Glutamatergic neuron (in vitro differentiated cells): ENCODE measurements at regions not wholly inside any gene's neighbourhood (a gene's known extent, or its start where the extent isn't known, plus 50 kb on each side); places are given as distances from the start of the nearest gene placed in this dataset.

Experiments used
- DNase-seq: peaks from one replicate; pipeline ENCODE4 v3.0.0; 2022
- H3K27ac Mint-ChIP-seq: one replicate; pipeline ENCODE4 v1.8.0; 2020; ENCODE audit warnings: mild to moderate bottlenecking, mixed read lengths, inconsistent platforms; ENCODE audit not compliant: unreplicated experiment
- H3K27me3 Mint-ChIP-seq: one replicate; pipeline ENCODE4 v1.8.0; 2020; ENCODE audit warnings: mild to moderate bottlenecking, moderate library complexity, mixed read lengths, inconsistent platforms; ENCODE audit not compliant: unreplicated experiment
- H3K36me3 Mint-ChIP-seq: one replicate; pipeline ENCODE4 v1.8.0; 2020; ENCODE audit warnings: mild to moderate bottlenecking, mixed read lengths, inconsistent platforms; ENCODE audit not compliant: unreplicated experiment
- H3K4me1 Mint-ChIP-seq: one replicate; pipeline ENCODE4 v1.8.0; 2020; ENCODE audit warnings: mild to moderate bottlenecking, low read depth, mixed read lengths, inconsistent platforms; ENCODE audit not compliant: unreplicated experiment
- H3K4me3 Mint-ChIP-seq: one replicate; pipeline ENCODE4 v1.8.0; 2020; ENCODE audit warnings: mild to moderate bottlenecking, mixed read lengths, inconsistent platforms; ENCODE audit not compliant: unreplicated experiment
- H3K9me3 Mint-ChIP-seq: one replicate; pipeline ENCODE4 v1.8.0; 2020; ENCODE audit warnings: mild to moderate bottlenecking, moderate library complexity, mixed read lengths, inconsistent platforms; ENCODE audit not compliant: unreplicated experiment
- TF ChIP-seq, protein P1 (sequence below): fragments of 200-600 bp; sonication (generic); IDR thresholded peaks from one replicate; pipeline ENCODE4 v1.5.0; 2021; ENCODE audit not compliant: partially characterized antibody, unreplicated experiment

DNA sequence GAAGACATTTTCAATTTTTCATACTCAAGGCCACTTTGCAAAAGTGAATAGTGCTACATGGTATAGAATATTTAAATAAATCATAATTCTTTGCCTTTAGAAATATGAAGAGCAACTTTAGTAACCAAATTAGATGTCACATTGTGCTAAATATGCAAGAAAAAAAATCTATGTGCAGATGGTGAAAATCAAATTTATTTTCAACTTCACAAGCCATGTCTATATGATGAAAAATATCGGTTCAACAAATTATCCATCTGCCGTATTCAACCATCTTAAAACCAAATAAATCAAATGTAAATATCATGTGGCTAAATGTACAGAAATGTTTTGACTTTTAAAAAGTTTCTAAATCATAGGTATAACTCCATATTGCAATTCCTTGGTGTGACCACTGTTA lies 398.2 kb downstream of the PABPC4L start:
- no peak overlapping the region for H3K27ac Mint-ChIP-seq
- H3K27me3 Mint-ChIP-seq = peaks cover 2% of the 10 kb centered on the region
- DNase-seq = no peak
- peaks cover 3% of the 10 kb centered on the region for H3K4me1 Mint-ChIP-seq
- H3K4me3 Mint-ChIP-seq = no peak overlapping the region
- TF ChIP-seq, protein P1, sequence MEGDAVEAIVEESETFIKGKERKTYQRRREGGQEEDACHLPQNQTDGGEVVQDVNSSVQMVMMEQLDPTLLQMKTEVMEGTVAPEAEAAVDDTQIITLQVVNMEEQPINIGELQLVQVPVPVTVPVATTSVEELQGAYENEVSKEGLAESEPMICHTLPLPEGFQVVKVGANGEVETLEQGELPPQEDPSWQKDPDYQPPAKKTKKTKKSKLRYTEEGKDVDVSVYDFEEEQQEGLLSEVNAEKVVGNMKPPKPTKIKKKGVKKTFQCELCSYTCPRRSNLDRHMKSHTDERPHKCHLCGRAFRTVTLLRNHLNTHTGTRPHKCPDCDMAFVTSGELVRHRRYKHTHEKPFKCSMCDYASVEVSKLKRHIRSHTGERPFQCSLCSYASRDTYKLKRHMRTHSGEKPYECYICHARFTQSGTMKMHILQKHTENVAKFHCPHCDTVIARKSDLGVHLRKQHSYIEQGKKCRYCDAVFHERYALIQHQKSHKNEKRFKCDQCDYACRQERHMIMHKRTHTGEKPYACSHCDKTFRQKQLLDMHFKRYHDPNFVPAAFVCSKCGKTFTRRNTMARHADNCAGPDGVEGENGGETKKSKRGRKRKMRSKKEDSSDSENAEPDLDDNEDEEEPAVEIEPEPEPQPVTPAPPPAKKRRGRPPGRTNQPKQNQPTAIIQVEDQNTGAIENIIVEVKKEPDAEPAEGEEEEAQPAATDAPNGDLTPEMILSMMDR = no peak
- peaks cover 2% of the 10 kb centered on the region for H3K9me3 Mint-ChIP-seq
- no peaks in the 10 kb centered on the region for H3K36me3 Mint-ChIP-seq

DNA sequence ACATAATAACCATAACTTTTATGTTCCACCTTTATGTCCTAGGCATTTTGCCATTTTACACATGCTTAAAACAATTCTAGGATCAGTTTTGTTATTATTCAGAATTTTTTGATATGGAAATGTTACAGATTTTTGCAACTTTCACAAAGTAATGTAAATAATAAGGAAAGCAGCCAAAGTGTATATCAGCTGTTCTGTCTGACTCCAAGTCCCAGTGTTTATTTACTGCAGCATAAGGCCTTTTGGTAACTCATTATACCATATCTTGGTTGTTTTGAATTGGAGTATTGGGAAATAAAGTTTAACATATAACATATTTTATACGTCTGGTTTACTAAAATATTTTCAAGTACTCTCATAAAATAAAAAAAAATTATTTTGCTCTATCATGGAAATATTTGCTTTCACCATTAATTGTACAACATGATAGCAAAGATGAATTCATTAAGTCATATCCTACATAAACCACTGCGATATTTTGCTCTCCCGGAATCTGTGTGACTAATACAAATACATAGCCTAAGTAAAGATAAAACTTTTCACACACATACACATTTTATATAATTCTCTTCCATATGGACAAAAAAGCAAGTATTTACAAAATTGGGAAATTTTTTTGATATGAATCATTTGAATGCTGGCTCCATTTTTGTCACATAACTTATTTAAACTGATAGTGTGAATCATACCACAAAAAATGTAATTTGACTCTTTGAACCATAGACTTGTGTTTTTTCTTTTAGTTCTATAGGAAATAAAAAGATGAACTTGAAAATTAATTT lies 399.0 kb downstream of the PABPC4L start:
- H3K27me3 Mint-ChIP-seq = peaks cover 2% of the 10 kb centered on the region
- peaks cover 2% of the 10 kb centered on the region for H3K9me3 Mint-ChIP-seq

DNA sequence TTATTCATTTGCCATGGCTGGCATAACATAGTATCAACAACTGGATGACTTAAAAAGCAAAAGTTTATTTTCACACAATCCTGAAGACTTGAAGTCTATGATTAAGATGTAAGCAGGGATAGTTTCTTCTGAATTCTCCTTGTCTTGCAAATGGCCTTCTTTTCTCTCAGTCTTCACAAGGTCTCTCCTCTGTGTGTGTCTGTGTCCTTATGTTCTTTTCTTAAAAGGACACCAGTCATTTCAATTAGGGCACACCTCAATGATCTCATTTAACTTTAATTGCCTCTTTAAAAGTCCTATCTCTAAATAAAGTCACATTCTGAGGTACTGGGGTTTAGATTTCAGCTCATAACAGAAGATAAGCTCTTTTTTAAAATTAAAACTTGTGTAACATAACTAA lies 399.7 kb downstream of the PABPC4L start:
- Mint-ChIP-seq H3K27ac (peak overlapping the region; percentile 80), H3K36me3 (no peaks in the 10 kb centered on the region), H3K4me1 (peaks cover 3% of the 10 kb centered on the region), H3K27me3 (peaks cover 2% of the 10 kb centered on the region), H3K4me3 (no peak overlapping the region), H3K9me3 (peaks cover 2% of the 10 kb centered on the region)
- TF ChIP-seq, protein P1 = no peak
- no peak for DNase-seq

More for the DNA sequence above, 399.0 kb downstream of the PABPC4L start:
- H3K27ac Mint-ChIP-seq = no peak overlapping the region
- no peaks in the 10 kb centered on the region for H3K36me3 Mint-ChIP-seq
- DNase-seq = no peak
- peaks cover 3% of the 10 kb centered on the region for H3K4me1 Mint-ChIP-seq
- TF ChIP-seq, protein P1 = no peak
- H3K4me3 Mint-ChIP-seq = no peak overlapping the region

DNA sequence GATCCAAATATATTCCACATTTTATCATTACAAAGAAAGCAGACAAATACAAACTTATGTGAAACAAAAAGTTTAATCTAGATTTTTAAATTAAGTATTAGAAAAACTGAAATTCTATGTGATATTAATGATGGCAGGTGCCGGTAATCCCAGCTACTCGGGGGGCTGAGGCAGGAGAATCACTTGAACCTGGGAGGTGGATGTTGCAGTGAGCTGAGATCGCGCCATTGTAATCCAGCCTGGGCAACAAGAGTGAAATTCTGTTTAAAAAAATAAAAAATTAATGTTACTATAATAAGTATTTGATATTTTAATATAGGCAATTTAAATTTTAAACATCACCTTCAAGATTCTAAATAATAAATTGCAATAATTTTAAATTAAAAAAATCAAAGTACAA lies 400.6 kb downstream of the PABPC4L start:
- no peak for DNase-seq
- H3K4me1 Mint-ChIP-seq = peaks cover 3% of the 10 kb centered on the region
- no peaks in the 10 kb centered on the region for H3K36me3 Mint-ChIP-seq
- TF ChIP-seq, protein P1 = no peak
- peaks cover 2% of the 10 kb centered on the region for H3K9me3 Mint-ChIP-seq
- peaks cover 2% of the 10 kb centered on the region for H3K27me3 Mint-ChIP-seq
- H3K4me3 Mint-ChIP-seq = no peak overlapping the region
- no peak overlapping the region for H3K27ac Mint-ChIP-seq

DNA sequence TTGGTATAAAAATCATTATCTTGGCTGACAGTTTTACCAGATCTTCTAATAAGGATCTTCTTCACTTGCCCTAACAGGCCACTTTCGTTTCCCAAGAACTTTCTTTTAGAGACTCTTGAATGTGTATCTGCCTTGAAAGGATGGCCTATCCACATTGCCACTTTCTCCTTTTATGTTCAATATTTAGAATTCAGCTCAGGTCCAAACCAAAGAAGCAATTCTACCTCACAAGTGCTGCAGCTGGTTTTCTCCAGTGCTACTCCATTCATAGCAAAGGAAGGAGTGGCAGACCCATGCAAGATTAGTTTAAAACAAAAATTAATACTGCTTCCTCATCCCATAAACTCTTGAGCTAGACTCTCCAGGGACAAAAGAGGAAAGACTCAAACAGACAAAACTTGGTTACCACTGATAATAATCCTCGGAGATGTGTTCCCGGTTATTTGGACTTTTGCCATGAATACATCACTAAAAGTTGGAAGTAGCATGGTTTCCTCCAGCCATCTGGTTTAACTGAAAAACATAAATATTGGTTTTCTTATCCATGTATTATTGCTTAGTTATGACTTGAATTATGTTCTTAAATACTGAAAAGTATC lies 401.8 kb downstream of the PABPC4L start:
- Mint-ChIP-seq H3K36me3 (no peaks in the 10 kb centered on the region), H3K9me3 (peaks cover 2% of the 10 kb centered on the region), H3K4me1 (peaks cover 3% of the 10 kb centered on the region), H3K4me3 (no peak overlapping the region), H3K27ac (no peak overlapping the region), H3K27me3 (peaks cover 2% of the 10 kb centered on the region)
- TF ChIP-seq, protein P1 = no peak
- no peak for DNase-seq
